Ovary (tissue), 3 donors: ENCODE measurements at regions not wholly inside any gene's neighbourhood (a gene's known extent, or its start where the extent isn't known, plus 50 kb on each side); places are given as distances from the start of the nearest gene placed in this dataset.

Experiments used
- EP300 ChIP-seq: sonication (generic); formaldehyde crosslinking; IDR thresholded peaks from one replicate; pipeline ENCODE4 v1.6.1; 2017; ENCODE audit warnings: antibody characterized with exemption
- POLR2A ChIP-seq: fragments of 450-650 bp; IDR thresholded peaks from one replicate; pipeline ENCODE4 v1.6.1; 2017; ENCODE audit warnings: antibody characterized with exemption, mild to moderate bottlenecking, moderate library complexity
- TF ChIP-seq, protein P1 (sequence below), 3 donors: fragments of 450-650 bp in 2 of 3; fragments of 200-600 bp in 1 of 3; IDR thresholded peaks; one replicate each; pipeline versions ENCODE4 v1.5.1 to v1.8.0; 2016 to 2022; ENCODE audit warnings: antibody characterized with exemption in 3 of 3, mild to moderate bottlenecking in 1 of 3
- donor health status: DM: no; HTN: no; CAD: no.

DNA sequence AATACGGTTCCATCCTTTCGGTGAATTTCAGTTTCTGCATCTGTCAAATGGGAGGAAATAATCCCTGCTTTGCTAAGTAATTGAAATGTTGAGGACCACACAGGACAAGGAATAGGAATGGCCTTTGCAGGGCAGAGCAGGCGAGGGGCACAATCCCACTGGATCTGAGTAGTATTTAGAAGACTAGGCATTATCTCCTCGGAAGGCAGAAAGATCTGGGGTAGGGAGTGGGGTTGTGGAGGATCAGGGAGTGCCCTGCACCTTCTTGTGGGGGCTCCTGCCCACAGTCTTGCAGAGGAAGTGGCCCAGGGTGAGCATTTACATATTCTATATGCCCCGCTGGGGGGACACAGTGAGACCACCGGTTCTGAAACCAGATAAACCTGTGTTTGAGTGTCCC is 87.1 kb upstream of the SIRPA start:
- TF ChIP-seq POLR2A: no peak
- TF ChIP-seq, protein P1, sequence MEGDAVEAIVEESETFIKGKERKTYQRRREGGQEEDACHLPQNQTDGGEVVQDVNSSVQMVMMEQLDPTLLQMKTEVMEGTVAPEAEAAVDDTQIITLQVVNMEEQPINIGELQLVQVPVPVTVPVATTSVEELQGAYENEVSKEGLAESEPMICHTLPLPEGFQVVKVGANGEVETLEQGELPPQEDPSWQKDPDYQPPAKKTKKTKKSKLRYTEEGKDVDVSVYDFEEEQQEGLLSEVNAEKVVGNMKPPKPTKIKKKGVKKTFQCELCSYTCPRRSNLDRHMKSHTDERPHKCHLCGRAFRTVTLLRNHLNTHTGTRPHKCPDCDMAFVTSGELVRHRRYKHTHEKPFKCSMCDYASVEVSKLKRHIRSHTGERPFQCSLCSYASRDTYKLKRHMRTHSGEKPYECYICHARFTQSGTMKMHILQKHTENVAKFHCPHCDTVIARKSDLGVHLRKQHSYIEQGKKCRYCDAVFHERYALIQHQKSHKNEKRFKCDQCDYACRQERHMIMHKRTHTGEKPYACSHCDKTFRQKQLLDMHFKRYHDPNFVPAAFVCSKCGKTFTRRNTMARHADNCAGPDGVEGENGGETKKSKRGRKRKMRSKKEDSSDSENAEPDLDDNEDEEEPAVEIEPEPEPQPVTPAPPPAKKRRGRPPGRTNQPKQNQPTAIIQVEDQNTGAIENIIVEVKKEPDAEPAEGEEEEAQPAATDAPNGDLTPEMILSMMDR (IDR thresholded peaks at IDR 0.05): no peak
- no peak for TF ChIP-seq EP300
